Cardiac fibroblast (primary cell): ENCODE measurements at regions not wholly inside any gene's neighbourhood (a gene's known extent, or its start where the extent isn't known, plus 50 kb on each side); places are given as distances from the start of the nearest gene placed in this dataset.

ENCODE experiments used
- DNase-seq, 2 donors: peaks; one replicate each; pipeline versions ENCODE4 v3.0.0 to v3.0.0-alpha.2; 2010; ENCODE audit warnings: low read depth in 2 of 2
- H3K4me3 ChIP-seq, 2 donors: replicated peaks in 1 of 2; 1 replicate in 1 of 2; 2 replicates in 1 of 2; pipeline ENCODE4 v1.5.1; 2011; ENCODE audit warnings: low read depth in 2 of 2, low read length in 2 of 2, mild to moderate bottlenecking in 2 of 2, moderate library complexity in 1 of 2
- TF ChIP-seq, protein P1 (sequence below): IDR thresholded peaks from one replicate; pipeline ENCODE4 v1.5.1; 2011; ENCODE audit warnings: low read depth, mild to moderate bottlenecking, low read length, inconsistent platforms

DNA sequence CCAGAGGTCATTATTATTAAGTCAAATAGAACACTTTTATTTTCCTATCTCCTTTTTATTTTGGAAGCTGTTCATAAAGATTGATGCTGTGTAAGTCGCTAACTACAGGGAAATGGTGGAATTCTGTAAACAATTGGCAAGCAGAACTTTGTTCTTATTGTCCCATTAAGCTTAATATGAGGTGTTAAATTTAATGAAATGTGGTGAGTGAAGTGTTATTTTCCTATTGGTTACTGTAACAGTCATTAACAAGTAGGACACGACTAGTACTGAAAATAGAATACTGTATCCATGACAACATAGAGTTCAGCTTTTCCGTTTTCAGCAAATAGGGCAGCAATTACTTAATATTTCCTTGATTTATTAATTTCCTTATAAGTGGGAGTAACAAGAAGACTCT is 279.1 kb upstream of the ZEB2 start:
- no peak for DNase-seq
- no peak overlapping the region for H3K4me3 ChIP-seq
- TF ChIP-seq, protein P1, sequence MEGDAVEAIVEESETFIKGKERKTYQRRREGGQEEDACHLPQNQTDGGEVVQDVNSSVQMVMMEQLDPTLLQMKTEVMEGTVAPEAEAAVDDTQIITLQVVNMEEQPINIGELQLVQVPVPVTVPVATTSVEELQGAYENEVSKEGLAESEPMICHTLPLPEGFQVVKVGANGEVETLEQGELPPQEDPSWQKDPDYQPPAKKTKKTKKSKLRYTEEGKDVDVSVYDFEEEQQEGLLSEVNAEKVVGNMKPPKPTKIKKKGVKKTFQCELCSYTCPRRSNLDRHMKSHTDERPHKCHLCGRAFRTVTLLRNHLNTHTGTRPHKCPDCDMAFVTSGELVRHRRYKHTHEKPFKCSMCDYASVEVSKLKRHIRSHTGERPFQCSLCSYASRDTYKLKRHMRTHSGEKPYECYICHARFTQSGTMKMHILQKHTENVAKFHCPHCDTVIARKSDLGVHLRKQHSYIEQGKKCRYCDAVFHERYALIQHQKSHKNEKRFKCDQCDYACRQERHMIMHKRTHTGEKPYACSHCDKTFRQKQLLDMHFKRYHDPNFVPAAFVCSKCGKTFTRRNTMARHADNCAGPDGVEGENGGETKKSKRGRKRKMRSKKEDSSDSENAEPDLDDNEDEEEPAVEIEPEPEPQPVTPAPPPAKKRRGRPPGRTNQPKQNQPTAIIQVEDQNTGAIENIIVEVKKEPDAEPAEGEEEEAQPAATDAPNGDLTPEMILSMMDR = no peak

DNA sequence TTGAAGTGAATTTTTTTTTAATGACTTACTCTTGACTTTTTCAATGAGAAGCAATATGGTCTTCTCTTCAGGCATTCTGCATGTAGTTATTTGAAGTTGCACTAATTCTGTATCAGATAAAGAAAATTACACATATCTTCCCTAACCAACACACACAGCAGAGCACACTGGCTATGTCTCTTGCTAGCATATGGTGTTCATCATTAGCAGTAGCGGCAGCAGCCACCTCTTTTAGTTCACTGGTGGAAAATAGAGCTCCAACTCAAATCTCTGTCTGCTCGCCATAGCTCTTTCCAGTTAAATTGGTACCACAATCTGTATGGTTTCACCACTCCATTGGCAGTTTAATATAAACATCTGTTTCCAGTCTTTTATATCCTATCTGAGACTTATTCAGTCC is 278.1 kb upstream of the ZEB2 start:
- TF ChIP-seq, protein P1 = no peak
- no peak for DNase-seq
- H3K4me3 ChIP-seq = no peak overlapping the region

DNA sequence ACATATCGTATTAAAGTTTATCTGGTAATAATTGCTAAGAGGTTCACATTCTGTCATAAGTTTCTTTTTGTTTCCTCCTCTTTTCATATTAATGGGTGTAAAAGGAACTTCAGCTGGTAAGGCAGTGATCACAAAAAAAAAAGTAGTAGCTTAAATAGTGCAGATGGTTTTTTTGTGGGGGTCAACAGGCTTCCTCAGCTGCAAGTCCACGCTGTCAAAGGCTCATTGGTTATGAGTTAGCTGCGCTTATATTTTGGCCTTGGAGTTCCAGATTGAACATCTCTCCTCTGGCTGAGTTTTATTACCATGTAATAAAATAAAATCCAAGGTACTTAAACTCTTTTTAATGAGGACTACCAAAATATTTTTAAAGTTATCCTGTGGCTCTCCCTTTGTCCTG is 277.0 kb upstream of the ZEB2 start:
- no peak overlapping the region for H3K4me3 ChIP-seq
- DNase-seq = no peak
- TF ChIP-seq, protein P1 = no peak

DNA sequence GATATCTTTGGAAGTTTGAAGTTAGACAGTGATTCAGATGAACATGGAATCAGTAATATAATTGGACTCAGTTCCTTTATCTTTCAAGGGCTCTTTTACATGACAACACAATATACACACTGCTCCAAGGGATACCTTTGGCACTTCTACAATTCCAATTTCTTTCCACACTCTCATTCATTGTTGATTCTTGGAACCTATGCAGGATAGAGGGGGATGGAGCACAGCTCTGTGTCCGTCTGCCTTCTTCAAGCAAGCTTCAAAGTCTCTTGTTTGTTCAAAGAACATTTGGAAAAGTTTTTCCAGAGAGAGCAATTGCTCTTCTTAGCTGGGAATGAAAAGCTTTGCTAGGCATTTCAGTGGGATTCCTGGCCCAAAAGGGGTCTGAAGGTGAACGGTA is 276.2 kb upstream of the ZEB2 start:
- H3K4me3 ChIP-seq = no peak overlapping the region
- TF ChIP-seq, protein P1 = no peak
- no peak for DNase-seq

DNA sequence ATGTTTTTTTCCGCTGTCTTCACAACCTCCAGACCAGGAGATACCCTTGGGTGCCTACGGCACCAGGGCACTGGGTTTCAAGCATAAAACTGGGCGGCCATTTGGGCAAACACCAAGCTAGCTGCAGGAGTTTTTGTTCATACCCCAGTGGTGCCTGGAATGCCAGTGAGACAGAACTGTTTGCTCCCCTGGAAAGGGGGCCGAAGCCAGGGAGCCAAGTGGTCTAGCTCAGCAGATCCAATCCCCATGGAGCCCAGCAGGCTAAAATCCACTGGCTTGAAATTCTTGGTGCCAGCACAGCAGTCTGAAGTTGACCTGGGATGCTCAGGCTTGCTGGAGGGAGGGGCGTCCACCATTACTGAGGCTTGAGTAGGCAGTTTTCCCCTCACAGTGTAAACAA is 265.3 kb upstream of the ZEB2 start:
- DNase-seq = no peak

DNA sequence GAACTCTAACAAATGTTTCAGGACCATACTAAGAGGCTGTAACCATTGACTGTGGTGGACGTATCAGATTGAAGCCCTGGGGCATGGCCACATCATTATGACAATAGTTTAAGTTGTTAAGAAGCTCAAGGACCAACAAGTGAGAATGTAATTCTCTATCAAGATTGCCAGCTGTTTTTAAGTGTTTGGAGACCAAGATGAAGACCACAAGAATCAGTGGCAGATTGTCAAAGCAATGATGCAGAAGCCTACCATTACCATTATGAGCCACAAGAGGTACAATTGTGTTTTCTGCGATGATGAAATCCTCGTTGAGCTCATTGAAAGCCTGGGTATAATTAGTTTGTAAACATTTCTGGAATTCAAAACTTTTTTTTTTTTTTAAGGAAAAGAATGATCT is 261.1 kb upstream of the ZEB2 start:
- no peak overlapping the region for H3K4me3 ChIP-seq
- peak; percentile 4 to 17 for DNase-seq
- TF ChIP-seq, protein P1 = no peak

More for the DNA sequence above, 265.3 kb upstream of the ZEB2 start:
- TF ChIP-seq, protein P1 = no peak
- no peak overlapping the region for H3K4me3 ChIP-seq

DNA sequence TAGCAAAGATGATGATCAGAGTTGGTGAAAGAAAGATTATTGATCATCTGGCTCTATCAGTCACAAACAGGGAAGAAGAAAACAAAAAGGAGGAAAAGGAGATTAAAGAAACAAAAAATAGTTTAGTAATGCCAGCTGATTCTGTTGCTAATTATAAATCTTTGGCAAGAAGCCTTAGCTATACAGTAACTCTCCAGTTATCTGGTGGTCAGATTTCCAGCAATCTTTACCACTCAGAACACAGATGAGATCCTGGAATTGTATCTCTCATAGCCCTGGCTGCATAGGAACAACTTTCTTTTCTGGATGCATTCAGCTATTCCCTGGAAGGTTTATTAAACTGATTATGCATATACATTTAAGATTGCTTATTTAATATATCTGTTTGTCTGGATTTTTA is 256.8 kb upstream of the ZEB2 start:
- no peak overlapping the region for H3K4me3 ChIP-seq
- peak in 1 of 2 donors; percentile 18 for DNase-seq
- TF ChIP-seq, protein P1 = no peak
